B cell (primary cell): ENCODE measurements at regions not wholly inside any gene's neighbourhood (a gene's known extent, or its start where the extent isn't known, plus 50 kb on each side); places are given as distances from the start of the nearest gene placed in this dataset.

Source experiments
- ATAC-seq: fragments of 200-7000 bp; cut with Tn5 transposase; one replicate; pipeline ENCODE4 v1.10.0; 2021; ENCODE audit warnings: low read depth, mild to moderate bottlenecking, moderate number of reproducible peaks, moderate library complexity
- CTCF ChIA-PET: fragments of 350-600 bp; sonication (Branson Sonifier 250); formaldehyde crosslinking; loops from one replicate; lab custom pipeline; 2021; ENCODE audit warnings: antibody characterized with exemption, inconsistent platforms; lab: Charles Lee
- POLR2A ChIA-PET: fragments of 350-600 bp; sonication (Branson Sonifier 250); formaldehyde crosslinking; loops from one replicate; lab custom pipeline; 2021; ENCODE audit warnings: antibody characterized with exemption; lab: Charles Lee
- DNase-seq: peaks from one replicate; pipeline ENCODE4 v3.0.0; 2013
- H2AFZ ChIP-seq: 2 replicates; pipeline ENCODE4 v1.6.1; 2012; ENCODE audit warnings: mild to moderate bottlenecking, low read depth, low read length; ENCODE audit not compliant: insufficient read depth, poor library complexity, severe bottlenecking
- H3K27ac ChIP-seq, 2 donors: 1 replicate in 1 of 2; 2 replicates in 1 of 2; pipeline ENCODE4 v1.5.1; 2012 to 2013; ENCODE audit warnings: low read length in 2 of 2, mild to moderate bottlenecking in 2 of 2, moderate library complexity in 1 of 2
- H3K27me3 ChIP-seq, 4 experiments: fragments of 200-600 bp in 1 of 4; sonication (generic) in 1 of 4; replicated peaks in 1 of 4; 1 replicate in 2 of 4; 2 replicates in 2 of 4; pipeline versions ENCODE4 v1.6.1 to v1.7.0; 2013 to 2016; ENCODE audit warnings: low read length in 3 of 4, mild to moderate bottlenecking in 2 of 4, mixed read lengths in 1 of 4, moderate library complexity in 1 of 4; ENCODE audit not compliant: insufficient read depth in 4 of 4, control insufficient read depth in 3 of 4; ENCODE audit errors: control extremely low read depth in 1 of 4
- H3K36me3 ChIP-seq, 2 experiments: replicated peaks in 1 of 2; 1 replicate in 1 of 2; 2 replicates in 1 of 2; pipeline versions ENCODE4 v1.6.1 to v1.7.1; 2013; ENCODE audit warnings: low read length in 1 of 2; ENCODE audit not compliant: insufficient read depth in 2 of 2, control insufficient read depth in 1 of 2; ENCODE audit errors: control extremely low read depth in 1 of 2, extremely low read depth in 1 of 2
- H3K4me1 ChIP-seq, 2 donors: fragments of 200-600 bp in 1 of 2; sonication (generic) in 1 of 2; 1 replicate in 1 of 2; 2 replicates in 1 of 2; pipeline versions ENCODE4 v1.5.1 to v1.6.1; 2013 to 2017; ENCODE audit warnings: low read length in 2 of 2; ENCODE audit not compliant: control insufficient read depth in 2 of 2, insufficient read depth in 2 of 2
- H3K4me2 ChIP-seq: replicated peaks from 2 replicates; pipeline ENCODE3; 2012; ENCODE audit warnings: mild to moderate bottlenecking, low read depth, low read length; ENCODE audit not compliant: poor library complexity, severe bottlenecking
- H3K4me3 ChIP-seq, 5 experiments: fragments of 200-600 bp in 1 of 5; sonication (generic) in 1 of 5; 1 replicate in 3 of 5; 2 replicates in 2 of 5; pipeline versions ENCODE4 v1.5.1 to v1.7.0; 2011 to 2016; ENCODE audit warnings: low read length in 4 of 5, mild to moderate bottlenecking in 4 of 5, low read depth in 2 of 5, control low read depth in 1 of 5, moderate library complexity in 1 of 5; ENCODE audit not compliant: insufficient read depth in 1 of 5; ENCODE audit errors: control extremely low read depth in 1 of 5, extremely low read depth in 1 of 5
- H3K79me2 ChIP-seq: fragments of 200-600 bp; sonication (generic); one replicate; pipeline ENCODE4 v1.6.0; 2016; ENCODE audit warnings: low read length; ENCODE audit not compliant: control insufficient read depth, insufficient read depth
- H3K9ac ChIP-seq: fragments of 200-600 bp; sonication (generic); 2 replicates; pipeline ENCODE4 v1.6.1; 2017; ENCODE audit warnings: mild to moderate bottlenecking, low read length, moderate library complexity
- H3K9me3 ChIP-seq, 3 donors: one replicate each; pipeline versions ENCODE4 v1.6.1 to v1.7.1; 2013; ENCODE audit warnings: low read length in 2 of 3; ENCODE audit not compliant: control insufficient read depth in 2 of 3, insufficient read depth in 1 of 3; ENCODE audit errors: control extremely low read depth in 1 of 3
- H4K20me1 ChIP-seq: 2 replicates; pipeline ENCODE4 v1.6.0; 2012; ENCODE audit warnings: mild to moderate bottlenecking, low read length; ENCODE audit not compliant: insufficient read depth, control insufficient read depth, poor library complexity, severe bottlenecking
- H3K27ac Mint-ChIP-seq: one replicate; pipeline ENCODE4 v1.8.0; 2021; ENCODE audit warnings: mixed read lengths
- H3K27me3 Mint-ChIP-seq: one replicate; pipeline ENCODE4 v1.8.0; 2021; ENCODE audit warnings: mixed read lengths
- H3K4me1 Mint-ChIP-seq: one replicate; pipeline ENCODE4 v1.8.0; 2021; ENCODE audit warnings: mixed read lengths
- H3K4me3 Mint-ChIP-seq: one replicate; pipeline ENCODE4 v1.8.0; 2021; ENCODE audit warnings: mixed read lengths
- H3K9me3 Mint-ChIP-seq: one replicate; pipeline ENCODE4 v1.8.0; 2022; ENCODE audit warnings: mixed read lengths; ENCODE audit not compliant: insufficient read depth
- EZH2 ChIP-seq: IDR thresholded peaks from 2 replicates; pipeline ENCODE4 v1.6.1; 2012; ENCODE audit warnings: borderline replicate concordance, low read depth, mild to moderate bottlenecking, moderate library complexity, low read length; ENCODE audit not compliant: insufficient read depth, poor library complexity, severe bottlenecking
- WGBS: methylation state at CpG from one replicate; pipeline ENCODE4 v1.1.5; 2013; ENCODE audit warnings: missing lambda C conversion rate; ENCODE audit not compliant: insufficient coverage; 5-methylcytosine and 5-hydroxymethylcytosine counted together
- intact Hi-C: fragments of 100-400 bp; cut with micrococcal nuclease; formaldehyde crosslinking; loops from one replicate; pipeline ENCODE4 v1.10.0; 2022
- TF ChIP-seq, protein P1 (sequence below): fragments of 200-600 bp; IDR thresholded peaks from one replicate; pipeline ENCODE4 v1.8.0; 2022; ENCODE audit warnings: antibody characterized with exemption, mild to moderate bottlenecking

DNA sequence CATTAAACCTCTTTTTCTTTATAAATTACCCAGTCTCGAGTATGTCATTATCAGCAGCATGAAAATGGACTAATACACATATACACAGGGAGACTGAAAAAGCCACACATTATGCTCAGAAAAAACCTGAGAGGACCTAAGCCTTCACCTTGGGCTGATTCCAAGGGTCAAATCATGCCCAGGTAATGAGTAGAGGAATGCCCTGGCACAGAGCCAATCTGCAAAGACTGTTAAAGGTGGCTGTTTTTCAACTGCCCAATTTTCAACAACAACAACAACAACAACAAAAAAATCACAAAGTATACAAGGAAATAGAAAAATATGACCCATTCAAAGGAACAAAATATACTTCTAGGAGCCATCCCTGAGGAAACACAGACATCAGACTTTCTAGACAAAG, 220.2 kb upstream of the TBX20 start:
- Mint-ChIP-seq H3K27me3 (peaks cover 21% of the 10 kb centered on the region), H3K4me3 (no peak overlapping the region), H3K9me3 (peaks cover 15% of the 10 kb centered on the region), H3K27ac (no peak overlapping the region), H3K4me1 (no peaks in the 10 kb centered on the region)
- H3K4me1 ChIP-seq, result no peaks in the 10 kb centered on the region
- TF ChIP-seq, protein P1, sequence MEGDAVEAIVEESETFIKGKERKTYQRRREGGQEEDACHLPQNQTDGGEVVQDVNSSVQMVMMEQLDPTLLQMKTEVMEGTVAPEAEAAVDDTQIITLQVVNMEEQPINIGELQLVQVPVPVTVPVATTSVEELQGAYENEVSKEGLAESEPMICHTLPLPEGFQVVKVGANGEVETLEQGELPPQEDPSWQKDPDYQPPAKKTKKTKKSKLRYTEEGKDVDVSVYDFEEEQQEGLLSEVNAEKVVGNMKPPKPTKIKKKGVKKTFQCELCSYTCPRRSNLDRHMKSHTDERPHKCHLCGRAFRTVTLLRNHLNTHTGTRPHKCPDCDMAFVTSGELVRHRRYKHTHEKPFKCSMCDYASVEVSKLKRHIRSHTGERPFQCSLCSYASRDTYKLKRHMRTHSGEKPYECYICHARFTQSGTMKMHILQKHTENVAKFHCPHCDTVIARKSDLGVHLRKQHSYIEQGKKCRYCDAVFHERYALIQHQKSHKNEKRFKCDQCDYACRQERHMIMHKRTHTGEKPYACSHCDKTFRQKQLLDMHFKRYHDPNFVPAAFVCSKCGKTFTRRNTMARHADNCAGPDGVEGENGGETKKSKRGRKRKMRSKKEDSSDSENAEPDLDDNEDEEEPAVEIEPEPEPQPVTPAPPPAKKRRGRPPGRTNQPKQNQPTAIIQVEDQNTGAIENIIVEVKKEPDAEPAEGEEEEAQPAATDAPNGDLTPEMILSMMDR, result no peak
- no peak for TF ChIP-seq EZH2
- ChIA-PET CTCF (no interaction called here), POLR2A (no interaction called here)
- H3K4me2 ChIP-seq, result no peak overlapping the region
- H3K9ac ChIP-seq, result no peak overlapping the region
- intact Hi-C loops, result no loop called here
- ATAC-seq (no peak), DNase-seq (no peak)
- no peak overlapping the region for H2AFZ ChIP-seq
- peaks cover 0 to 3% (median 0%) of the 10 kb centered on the region in 4 experiments for H3K27me3 ChIP-seq
- no peak overlapping the region for H3K27ac ChIP-seq
- peaks cover 0 to 11% (median 0%) of the 10 kb centered on the region in 3 donors for H3K9me3 ChIP-seq
- 90% methylated on average over 1 of the region's 1 CpG for WGBS
- no peaks in the 10 kb centered on the region for H3K36me3 ChIP-seq
- no peaks in the 10 kb centered on the region for H4K20me1 ChIP-seq
- no peaks in the 10 kb centered on the region for H3K79me2 ChIP-seq
- H3K4me3 ChIP-seq, result no peak overlapping the region

DNA sequence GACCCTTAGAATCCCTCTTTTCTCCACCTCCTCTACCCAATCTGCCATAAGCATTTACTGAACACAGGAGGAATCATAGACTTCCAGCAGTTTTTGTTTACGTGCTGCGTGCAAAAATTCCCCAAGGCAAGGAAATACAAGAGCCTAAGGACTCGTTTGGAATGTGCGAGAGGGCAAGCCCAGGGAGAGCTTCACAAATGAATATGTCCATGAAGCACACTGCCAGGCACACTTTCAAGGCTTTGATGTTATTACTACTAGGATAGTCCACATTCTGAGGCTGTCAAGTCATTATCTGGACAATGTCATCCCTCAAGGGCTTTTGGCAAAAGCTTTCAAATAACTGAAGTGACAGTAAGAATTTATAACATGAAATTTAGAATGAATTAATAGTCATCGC, 214.7 kb upstream of the TBX20 start:
- ChIA-PET CTCF (no interaction called here), POLR2A (no interaction called here)
- Mint-ChIP-seq H3K27ac (no peak overlapping the region), H3K4me1 (peaks cover 1% of the 10 kb centered on the region), H3K9me3 (no peaks in the 10 kb centered on the region), H3K4me3 (no peak overlapping the region), H3K27me3 (peaks cover 11% of the 10 kb centered on the region)
- no peaks in the 10 kb centered on the region for H3K79me2 ChIP-seq
- no peaks in the 10 kb centered on the region for H3K4me1 ChIP-seq
- ATAC-seq, result no peak
- no peak overlapping the region for H2AFZ ChIP-seq
- TF ChIP-seq EZH2, result no peak
- TF ChIP-seq, protein P1, result no peak
- intact Hi-C loops, result no loop called here
- H3K9ac ChIP-seq, result no peak overlapping the region
- H3K36me3 ChIP-seq, result no peaks in the 10 kb centered on the region
- no peaks in the 10 kb centered on the region for H4K20me1 ChIP-seq
- no peak for DNase-seq
- WGBS, result 69% methylated on average over 3 of the region's 5 CpGs
- peaks cover 0 to 3% (median 0%) of the 10 kb centered on the region in 3 donors for H3K9me3 ChIP-seq
- H3K4me2 ChIP-seq, result no peak overlapping the region
- H3K4me3 ChIP-seq, result no peak overlapping the region
- no peak overlapping the region for H3K27ac ChIP-seq
- H3K27me3 ChIP-seq, result peaks cover 0 to 3% (median 1%) of the 10 kb centered on the region in 4 experiments
